GM12892 (cell line): ENCODE measurements at regions not wholly inside any gene's neighbourhood (a gene's known extent, or its start where the extent isn't known, plus 50 kb on each side); places are given as distances from the start of the nearest gene placed in this dataset.

ENCODE experiments used
- POLR2A ChIP-seq: IDR thresholded peaks from 2 replicates; pipeline ENCODE4 v1.6.1; 2011; ENCODE audit warnings: low read depth, low read length, control low read depth
- TAF1 ChIP-seq: IDR thresholded peaks from 2 replicates; pipeline ENCODE4 v1.6.1; 2011; ENCODE audit warnings: low read depth, mild to moderate bottlenecking, control low read depth, low read length, borderline replicate concordance

DNA sequence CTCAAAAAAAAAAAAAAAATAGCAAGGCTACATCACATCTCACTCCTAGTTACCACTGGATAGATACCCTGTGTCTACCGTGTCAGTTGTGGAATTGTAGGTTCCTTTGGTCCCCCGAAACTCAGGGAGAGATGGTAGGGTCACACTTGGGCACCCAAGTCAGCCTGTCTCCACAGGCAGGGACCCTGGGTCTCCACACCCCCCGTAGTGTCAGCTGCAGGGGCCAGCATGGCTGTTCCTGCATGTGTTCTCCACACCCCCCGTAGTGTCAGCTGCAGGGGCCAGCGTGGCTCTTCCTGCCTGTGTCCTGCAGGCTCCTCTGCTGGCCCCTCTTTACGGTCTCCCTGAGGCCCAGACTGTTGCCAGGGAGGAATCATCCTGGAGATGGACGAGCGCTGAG is 282.1 kb downstream of the BRD1 start:
- TF ChIP-seq TAF1: no peak
- no peak for TF ChIP-seq POLR2A
